ENCODE measurements at regions not wholly inside any gene's neighbourhood (a gene's known extent, or its start where the extent isn't known, plus 50 kb on each side); places are given as distances from the start of the nearest gene placed in this dataset.

DNA sequence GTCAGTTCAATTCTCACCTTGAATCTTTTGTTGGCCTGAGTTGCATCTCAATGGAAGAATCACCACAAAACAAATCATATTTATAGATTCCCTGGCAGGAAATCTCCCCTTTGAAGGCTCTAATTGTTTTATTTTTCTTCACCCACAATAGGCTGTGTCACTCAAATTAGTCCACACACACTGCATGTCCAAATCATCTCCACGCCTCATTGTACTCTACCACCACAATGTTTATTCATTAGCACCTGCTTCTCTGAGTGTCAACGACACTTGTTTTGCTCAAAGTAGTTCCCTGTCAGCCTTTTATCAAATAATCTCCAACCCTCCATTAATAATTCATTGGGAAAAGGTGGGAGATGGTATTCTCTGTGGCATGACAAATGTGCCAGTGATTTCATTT, 164.3 kb downstream of the ABCC12 start:
- Histone ChIP-seq H3K9ac (ENCODE audit: insufficient read length, low read depth) (no peak overlapping the region), H3K4me3 (ENCODE audit: insufficient read length, low read depth) (no peak overlapping the region), H3K27me3 (ENCODE audit: insufficient read depth, insufficient read length) (no peaks in the 10 kb centered on the region), H3K36me3 (ENCODE audit: insufficient read depth, insufficient read length, low read length) (no peaks in the 10 kb centered on the region), H3K4me1 (ENCODE audit: insufficient read depth, insufficient read length) (no peaks in the 10 kb centered on the region), H3K9me3 (ENCODE audit: insufficient read depth, low read length) (peaks cover 20% of the 10 kb centered on the region)
- DNase-seq (ENCODE audit: low read depth, low spot score): no peak
- TF ChIP-seq SUZ12 (IDR thresholded peaks at IDR 0.05; ENCODE audit: extremely low read depth, insufficient read depth, insufficient read length) (no peak), YY1 (IDR thresholded peaks at IDR 0.05; ENCODE audit: insufficient read depth, insufficient read length) (no peak), ZNF274 (IDR thresholded peaks at IDR 0.05; ENCODE audit: low read depth, low read length) (no peak)

DNA sequence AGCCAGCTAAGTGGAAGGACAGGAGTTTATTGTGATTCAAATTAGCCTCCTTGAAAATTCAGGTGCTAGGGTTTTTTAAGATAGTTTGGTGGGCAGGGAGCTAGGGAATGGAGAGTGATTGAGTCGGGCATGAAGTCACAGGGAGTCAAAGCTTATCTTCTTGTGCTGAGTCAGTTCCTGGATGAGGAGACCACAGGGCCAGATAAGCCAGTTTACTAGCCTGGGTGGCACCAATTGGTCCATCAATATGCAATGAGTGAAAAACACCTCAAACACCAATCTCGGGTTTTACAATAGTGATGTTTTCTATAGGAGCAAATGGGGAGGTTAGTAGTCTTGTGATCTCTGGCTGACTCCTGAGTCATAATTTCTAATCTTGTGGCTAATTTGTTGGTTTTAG, 165.1 kb downstream of the ABCC12 start:
- H3K9ac ChIP-seq (ENCODE audit: insufficient read length, low read depth): no peak overlapping the region
- no peaks in the 10 kb centered on the region for H3K27me3 ChIP-seq (ENCODE audit: insufficient read depth, insufficient read length)
- peaks cover 20% of the 10 kb centered on the region for H3K9me3 ChIP-seq (ENCODE audit: insufficient read depth, low read length)
- no peaks in the 10 kb centered on the region for H3K36me3 ChIP-seq (ENCODE audit: insufficient read depth, insufficient read length, low read length)
- TF ChIP-seq YY1 (IDR thresholded peaks at IDR 0.05; ENCODE audit: insufficient read depth, insufficient read length) (no peak), SUZ12 (IDR thresholded peaks at IDR 0.05; ENCODE audit: extremely low read depth, insufficient read depth, insufficient read length) (no peak), ZNF274 (IDR thresholded peaks at IDR 0.05; ENCODE audit: low read depth, low read length) (no peak)
- no peak for DNase-seq (ENCODE audit: low read depth, low spot score)
- no peaks in the 10 kb centered on the region for H3K4me1 ChIP-seq (ENCODE audit: insufficient read depth, insufficient read length)
- H3K4me3 ChIP-seq (ENCODE audit: insufficient read length, low read depth): no peak overlapping the region

DNA sequence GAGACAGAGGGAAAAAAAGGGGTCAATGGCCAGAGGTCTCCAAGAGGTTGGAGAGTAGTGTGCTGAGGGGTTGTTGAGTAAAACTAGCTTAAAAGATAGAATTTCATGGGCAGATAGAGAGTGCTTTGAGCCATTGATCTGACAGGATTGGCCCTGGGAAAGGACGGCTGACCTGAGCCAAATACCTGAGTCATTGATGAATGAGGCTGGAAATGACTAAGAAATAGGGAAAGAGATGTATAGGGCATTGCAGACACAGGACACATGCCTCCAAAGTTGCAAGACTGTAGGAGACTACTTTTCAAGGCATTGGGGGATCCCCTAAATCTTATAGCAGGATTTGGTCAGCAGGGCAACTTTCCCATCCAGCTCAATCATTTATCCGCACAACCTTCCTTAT, 168.7 kb downstream of the ABCC12 start:
- no peak overlapping the region for H3K9ac ChIP-seq (ENCODE audit: insufficient read length, low read depth)
- no peak for DNase-seq (ENCODE audit: low read depth, low spot score)
- H3K9me3 ChIP-seq (ENCODE audit: insufficient read depth, low read length): peaks cover 20% of the 10 kb centered on the region
- H3K4me3 ChIP-seq (ENCODE audit: insufficient read length, low read depth): no peak overlapping the region
- no peaks in the 10 kb centered on the region for H3K36me3 ChIP-seq (ENCODE audit: insufficient read depth, insufficient read length, low read length)
- TF ChIP-seq SUZ12 (IDR thresholded peaks at IDR 0.05; ENCODE audit: extremely low read depth, insufficient read depth, insufficient read length) (no peak), ZNF274 (IDR thresholded peaks at IDR 0.05; ENCODE audit: low read depth, low read length) (no peak), YY1 (IDR thresholded peaks at IDR 0.05; ENCODE audit: insufficient read depth, insufficient read length) (no peak)
- no peaks in the 10 kb centered on the region for H3K4me1 ChIP-seq (ENCODE audit: insufficient read depth, insufficient read length)
- no peaks in the 10 kb centered on the region for H3K27me3 ChIP-seq (ENCODE audit: insufficient read depth, insufficient read length)

DNA sequence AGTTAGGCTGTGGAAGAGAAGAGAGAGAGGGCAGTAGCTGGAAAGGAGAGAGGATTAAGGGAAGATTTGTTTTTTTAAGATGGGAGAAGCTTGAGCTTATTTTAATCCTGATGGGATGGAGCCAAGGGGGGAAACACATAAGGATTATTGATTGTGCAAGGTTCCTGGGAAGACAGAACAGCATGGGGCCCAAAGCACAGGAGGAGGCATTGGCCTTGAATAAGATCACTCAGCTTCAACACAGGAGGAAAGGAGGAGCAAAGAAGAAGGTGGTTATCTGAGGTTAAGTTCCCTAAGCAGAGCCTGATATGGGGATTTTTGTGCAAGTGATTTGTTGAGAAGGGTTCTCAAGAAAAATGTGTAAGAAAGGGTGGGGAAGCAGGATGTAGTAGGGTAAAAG, 169.8 kb downstream of the ABCC12 start:
- Histone ChIP-seq H3K4me1 (ENCODE audit: insufficient read depth, insufficient read length) (no peaks in the 10 kb centered on the region), H3K4me3 (ENCODE audit: insufficient read length, low read depth) (no peak overlapping the region), H3K9me3 (ENCODE audit: insufficient read depth, low read length) (peaks cover 19% of the 10 kb centered on the region), H3K36me3 (ENCODE audit: insufficient read depth, insufficient read length, low read length) (no peaks in the 10 kb centered on the region), H3K27me3 (ENCODE audit: insufficient read depth, insufficient read length) (no peaks in the 10 kb centered on the region), H3K9ac (ENCODE audit: insufficient read length, low read depth) (no peak overlapping the region)
- no peak for TF ChIP-seq SUZ12 (IDR thresholded peaks at IDR 0.05; ENCODE audit: extremely low read depth, insufficient read depth, insufficient read length)
- no peak for TF ChIP-seq ZNF274 (IDR thresholded peaks at IDR 0.05; ENCODE audit: low read depth, low read length)
- TF ChIP-seq YY1 (IDR thresholded peaks at IDR 0.05; ENCODE audit: insufficient read depth, insufficient read length): no peak
- DNase-seq (ENCODE audit: low read depth, low spot score): no peak

DNA sequence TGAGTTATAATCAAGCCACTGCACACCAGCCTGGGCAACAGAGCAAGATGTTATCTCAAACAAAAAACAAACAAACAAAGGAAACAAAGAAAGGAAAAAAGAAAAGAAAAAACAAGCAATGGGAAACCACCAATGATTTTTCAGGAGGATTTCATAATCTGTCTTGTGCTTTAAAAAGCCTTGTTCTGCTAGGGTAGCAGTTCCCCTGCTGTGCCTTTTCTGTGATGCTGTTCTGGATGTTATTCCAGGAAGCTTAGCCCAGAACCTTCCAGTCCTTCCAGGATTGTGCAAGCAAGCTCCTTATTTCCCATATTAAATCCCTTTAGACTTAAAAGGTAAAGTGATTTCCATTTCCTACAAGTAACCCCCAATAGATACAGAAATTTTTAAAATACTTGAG, 171.1 kb downstream of the ABCC12 start:
- Histone ChIP-seq H3K9ac (ENCODE audit: insufficient read length, low read depth) (no peak overlapping the region), H3K4me3 (ENCODE audit: insufficient read length, low read depth) (no peak overlapping the region), H3K4me1 (ENCODE audit: insufficient read depth, insufficient read length) (no peaks in the 10 kb centered on the region), H3K27me3 (ENCODE audit: insufficient read depth, insufficient read length) (no peaks in the 10 kb centered on the region), H3K9me3 (ENCODE audit: insufficient read depth, low read length) (peaks cover 6% of the 10 kb centered on the region; the same call in 1 of the 2 replicates), H3K36me3 (ENCODE audit: insufficient read depth, insufficient read length, low read length) (no peaks in the 10 kb centered on the region)
- TF ChIP-seq ZNF274 (IDR thresholded peaks at IDR 0.05; ENCODE audit: low read depth, low read length) (no peak), YY1 (IDR thresholded peaks at IDR 0.05; ENCODE audit: insufficient read depth, insufficient read length) (no peak), SUZ12 (IDR thresholded peaks at IDR 0.05; ENCODE audit: extremely low read depth, insufficient read depth, insufficient read length) (no peak)
- no peak for DNase-seq (ENCODE audit: low read depth, low spot score)

DNA sequence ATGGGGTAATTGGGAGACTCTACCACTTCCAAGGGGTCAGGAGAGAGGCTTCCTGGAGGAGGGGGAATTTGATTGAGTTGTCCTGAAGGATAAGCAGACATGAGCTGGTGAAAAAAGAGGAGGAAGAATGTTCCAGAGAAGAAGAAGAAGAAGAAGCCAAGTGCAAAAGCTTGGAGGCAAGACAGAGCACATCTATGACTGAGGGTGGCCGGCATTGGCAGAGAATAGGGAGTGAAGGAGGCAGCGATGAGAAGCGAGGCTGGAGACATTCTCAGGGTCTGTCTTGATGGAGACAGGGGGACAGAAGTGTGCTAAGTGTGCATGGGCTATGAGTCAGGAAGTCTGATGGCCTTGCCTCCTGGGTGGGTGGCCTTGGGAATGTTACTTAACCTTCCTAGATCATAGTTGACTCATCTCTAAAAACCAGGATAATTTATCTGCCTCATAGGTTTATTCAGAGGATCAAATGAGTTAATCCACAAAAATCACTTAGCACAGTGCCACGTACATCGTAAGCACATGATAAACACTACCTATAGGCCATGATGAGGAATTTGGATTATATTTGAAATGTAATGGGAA, 171.7 kb downstream of the ABCC12 start:
- no peak for TF ChIP-seq ZNF274 (IDR thresholded peaks at IDR 0.05; ENCODE audit: low read depth, low read length)
- TF ChIP-seq YY1 (IDR thresholded peaks at IDR 0.05; ENCODE audit: insufficient read depth, insufficient read length): no peak
- no peak for TF ChIP-seq SUZ12 (IDR thresholded peaks at IDR 0.05; ENCODE audit: extremely low read depth, insufficient read depth, insufficient read length)
- no peaks in the 10 kb centered on the region for H3K4me1 ChIP-seq (ENCODE audit: insufficient read depth, insufficient read length)
- no peak for DNase-seq (ENCODE audit: low read depth, low spot score)
- no peak overlapping the region for H3K4me3 ChIP-seq (ENCODE audit: insufficient read length, low read depth)
- H3K9ac ChIP-seq (ENCODE audit: insufficient read length, low read depth): no peak overlapping the region
- H3K36me3 ChIP-seq (ENCODE audit: insufficient read depth, insufficient read length, low read length): no peaks in the 10 kb centered on the region
- no peaks in the 10 kb centered on the region for H3K27me3 ChIP-seq (ENCODE audit: insufficient read depth, insufficient read length)
- H3K9me3 ChIP-seq (ENCODE audit: insufficient read depth, low read length): no peaks in the 10 kb centered on the region

DNA sequence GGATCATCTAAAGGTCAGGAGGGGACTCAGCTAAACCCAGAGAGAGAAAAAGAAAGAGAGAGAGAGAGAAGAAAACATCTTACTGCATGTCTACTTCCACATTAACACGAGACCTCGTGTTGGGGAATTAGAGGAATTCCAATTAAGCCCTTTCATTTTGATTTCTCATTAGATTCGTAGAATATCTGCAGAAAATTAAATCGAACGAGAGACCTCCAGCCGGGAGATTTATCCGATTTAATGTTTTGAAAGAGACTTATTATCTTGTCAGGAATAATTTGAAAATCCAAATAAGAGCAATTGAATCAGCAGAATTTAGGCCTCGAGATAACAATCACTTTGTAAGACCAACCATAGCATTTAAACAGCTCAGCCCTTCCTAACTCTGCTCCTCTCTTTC, 175.6 kb downstream of the ABCC12 start:
- TF ChIP-seq YY1 (IDR thresholded peaks at IDR 0.05; ENCODE audit: insufficient read depth, insufficient read length) (no peak), ZNF274 (IDR thresholded peaks at IDR 0.05; ENCODE audit: low read depth, low read length) (no peak), SUZ12 (IDR thresholded peaks at IDR 0.05; ENCODE audit: extremely low read depth, insufficient read depth, insufficient read length) (no peak)
- no peak for DNase-seq (ENCODE audit: low read depth, low spot score)
- Histone ChIP-seq H3K36me3 (ENCODE audit: insufficient read depth, insufficient read length, low read length) (no peaks in the 10 kb centered on the region), H3K9me3 (ENCODE audit: insufficient read depth, low read length) (no peaks in the 10 kb centered on the region), H3K4me1 (ENCODE audit: insufficient read depth, insufficient read length) (no peaks in the 10 kb centered on the region), H3K9ac (ENCODE audit: insufficient read length, low read depth) (no peak overlapping the region), H3K27me3 (ENCODE audit: insufficient read depth, insufficient read length) (no peaks in the 10 kb centered on the region), H3K4me3 (ENCODE audit: insufficient read length, low read depth) (no peak overlapping the region)

All from NT2/D1 (cell line).